HG02610 (cell line): ENCODE measurements at regions not wholly inside any gene's neighbourhood (a gene's known extent, or its start where the extent isn't known, plus 50 kb on each side); places are given as distances from the start of the nearest gene placed in this dataset.

Source experiments
- ATAC-seq: cut with Tn5 transposase; IDR thresholded peaks from one replicate; pipeline ENCODE4 v1.9.1; 2021; ENCODE audit warnings: mild to moderate bottlenecking, moderate library complexity; ENCODE audit not compliant: unreplicated experiment

GRCh38 chr13:107590556-107590955 lies 624.8 kb downstream of the LIG4 start:
- no peak for ATAC-seq

- no peak for ATAC-seq
These were observed 627.7 kb downstream of the LIG4 start for GRCh38 chr13:107587681-107588080.

GRCh38 chr13:107586216-107586615 lies 629.1 kb downstream of the LIG4 start:
- no peak for ATAC-seq

- ATAC-seq, result no peak
These were observed 629.7 kb downstream of the LIG4 start for GRCh38 chr13:107585469-107586180.

- no peak for ATAC-seq
These were observed 633.2 kb downstream of the LIG4 start for GRCh38 chr13:107582171-107582570.

- no peak for ATAC-seq
These were observed 634.5 kb downstream of the LIG4 start for GRCh38 chr13:107580741-107581412.

GRCh38 chr13:107576430-107576829 lies 638.9 kb downstream of the LIG4 start:
- no peak for ATAC-seq

GRCh38 chr13:107574517-107575210 lies 640.7 kb downstream of the LIG4 start:
- no peak for ATAC-seq

GRCh38 chr13:107573184-107573583 lies 642.2 kb downstream of the LIG4 start:
- ATAC-seq, result no peak

GRCh38 chr13:107572156-107572555 lies 643.2 kb downstream of the LIG4 start:
- ATAC-seq, result no peak

- no peak for ATAC-seq
These were observed 647.2 kb downstream of the LIG4 start for GRCh38 chr13:107568181-107568580.

- no peak for ATAC-seq
These were observed 652.0 kb downstream of the LIG4 start for GRCh38 chr13:107563099-107563925.

GRCh38 chr13:107562203-107562602 lies 653.1 kb downstream of the LIG4 start:
- no peak for ATAC-seq

- ATAC-seq, result no peak
These were observed 660.9 kb downstream of the LIG4 start for GRCh38 chr13:107554460-107554859.

- no peak for ATAC-seq
These were observed 661.5 kb downstream of the LIG4 start for GRCh38 chr13:107553838-107554237.

- no peak for ATAC-seq
These were observed 663.8 kb downstream of the LIG4 start for GRCh38 chr13:107551521-107551920.

GRCh38 chr13:107548338-107548737 lies 667.0 kb downstream of the LIG4 start:
- ATAC-seq, result no peak

- no peak for ATAC-seq
These were observed 669.3 kb downstream of the LIG4 start for GRCh38 chr13:107545946-107546502.

- ATAC-seq, result no peak
These were observed 680.8 kb downstream of the LIG4 start for GRCh38 chr13:107534548-107534947.

GRCh38 chr13:107531816-107532215 lies 683.5 kb downstream of the LIG4 start:
- no peak for ATAC-seq

- ATAC-seq, result no peak
These were observed 684.2 kb downstream of the LIG4 start for GRCh38 chr13:107531180-107531579.
